OCI-LY3 (cell line): ENCODE measurements at regions not wholly inside any gene's neighbourhood (a gene's known extent, or its start where the extent isn't known, plus 50 kb on each side); places are given as distances from the start of the nearest gene placed in this dataset.

ENCODE experiments used
- H2AFZ ChIP-seq: fragments of 200-600, 300-600 bp; shearing (Covaris generic); 2 replicates; pipeline ENCODE4 v1.6.0; 2014; ENCODE audit warnings: antibody characterized with exemption, low read depth, low read length
- H3K27ac ChIP-seq: fragments of 200-600, 300-600 bp; sonication (generic); 2 replicates; pipeline ENCODE4 v1.5.1; 2014; ENCODE audit warnings: mild to moderate bottlenecking, low read length, moderate library complexity, mixed read lengths
- H3K27me3 ChIP-seq: fragments of 200-600, 300-600 bp; sonication (generic); 2 replicates; pipeline ENCODE4 v1.6.1; 2014; ENCODE audit warnings: low read depth, low read length, mixed read lengths
- H3K36me3 ChIP-seq: fragments of 200-600, 300-600 bp; sonication (generic); replicated peaks from 2 replicates; pipeline ENCODE3; 2014; ENCODE audit warnings: low read depth, low read length, mixed read lengths
- H3K4me1 ChIP-seq: fragments of 300-600, 200-600 bp; sonication (generic); 2 replicates; pipeline ENCODE4 v1.6.1; 2014; ENCODE audit warnings: low read length, mixed read lengths
- H3K4me2 ChIP-seq: fragments of 200-600, 300-600 bp; sonication (generic); 2 replicates; pipeline ENCODE4 v1.6.1; 2014; ENCODE audit warnings: low read length, mixed read lengths
- H3K4me3 ChIP-seq: fragments of 300-600, 200-600 bp; sonication (generic); 2 replicates; pipeline ENCODE4 v1.5.1; 2014; ENCODE audit warnings: antibody characterized with exemption, mild to moderate bottlenecking, low read length, moderate library complexity
- H3K79me2 ChIP-seq: fragments of 300-600, 200-600 bp; shearing (Covaris generic); 2 replicates; pipeline ENCODE4 v1.6.1; 2014; ENCODE audit warnings: mild to moderate bottlenecking, low read length, mixed read lengths
- H3K9ac ChIP-seq: fragments of 300-600, 200-600 bp; shearing (Covaris generic); 2 replicates; pipeline ENCODE4 v1.6.0; 2014; ENCODE audit warnings: mild to moderate bottlenecking, low read length, moderate library complexity
- H3K9me3 ChIP-seq: fragments of 200-600, 300-600 bp; shearing (Covaris generic); 2 replicates; pipeline ENCODE4 v1.6.1; 2014; ENCODE audit warnings: low read length, mixed read lengths; ENCODE audit not compliant: insufficient read depth
- H4K20me1 ChIP-seq: fragments of 200-600, 300-600 bp; sonication (generic); 2 replicates; pipeline ENCODE4 v1.6.1; 2016; ENCODE audit warnings: low read length, mixed read lengths; ENCODE audit not compliant: insufficient read depth
- EZH2phosphoT487 ChIP-seq: fragments of 200-600 bp; shearing (Covaris generic); IDR thresholded peaks from 2 replicates; pipeline ENCODE4 v1.6.1; 2018; ENCODE audit warnings: antibody characterized with exemption, mixed run types, low read depth
- TF ChIP-seq, protein P1 (sequence below): fragments of 200-600, 300-600 bp; sonication (generic); IDR thresholded peaks from 2 replicates; pipeline ENCODE4 v1.5.1; 2014; ENCODE audit warnings: antibody characterized with exemption, low read length, low read depth

DNA sequence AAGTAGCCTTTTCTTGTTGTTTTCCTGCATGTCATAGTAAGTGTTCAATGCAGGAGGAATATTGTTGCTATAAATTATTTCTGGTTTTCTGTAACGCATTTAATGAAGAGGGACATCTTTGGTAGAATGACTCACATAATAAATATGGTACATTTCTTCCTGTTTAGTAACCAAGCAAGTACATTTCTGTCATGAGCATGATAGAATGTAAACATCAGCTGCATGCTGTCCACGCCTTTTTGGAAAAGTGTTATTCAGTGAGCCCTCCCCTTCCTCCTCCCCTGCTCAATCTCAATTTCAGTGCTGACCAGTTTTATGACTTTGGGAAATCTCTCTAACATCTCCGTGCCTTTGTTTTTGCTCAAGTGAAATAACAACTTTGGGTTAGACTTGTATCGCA lies 664.0 kb downstream of the XPNPEP1 start:
- Histone ChIP-seq H4K20me1 (no peaks in the 10 kb centered on the region), H3K27ac (no peak overlapping the region), H2AFZ (no peak overlapping the region), H3K79me2 (no peaks in the 10 kb centered on the region), H3K4me2 (no peak overlapping the region), H3K27me3 (no peaks in the 10 kb centered on the region), H3K4me3 (no peak overlapping the region), H3K4me1 (no peaks in the 10 kb centered on the region), H3K36me3 (no peaks in the 10 kb centered on the region), H3K9me3 (no peaks in the 10 kb centered on the region), H3K9ac (no peak overlapping the region)
- no peak for TF ChIP-seq EZH2phosphoT487
- TF ChIP-seq, protein P1, sequence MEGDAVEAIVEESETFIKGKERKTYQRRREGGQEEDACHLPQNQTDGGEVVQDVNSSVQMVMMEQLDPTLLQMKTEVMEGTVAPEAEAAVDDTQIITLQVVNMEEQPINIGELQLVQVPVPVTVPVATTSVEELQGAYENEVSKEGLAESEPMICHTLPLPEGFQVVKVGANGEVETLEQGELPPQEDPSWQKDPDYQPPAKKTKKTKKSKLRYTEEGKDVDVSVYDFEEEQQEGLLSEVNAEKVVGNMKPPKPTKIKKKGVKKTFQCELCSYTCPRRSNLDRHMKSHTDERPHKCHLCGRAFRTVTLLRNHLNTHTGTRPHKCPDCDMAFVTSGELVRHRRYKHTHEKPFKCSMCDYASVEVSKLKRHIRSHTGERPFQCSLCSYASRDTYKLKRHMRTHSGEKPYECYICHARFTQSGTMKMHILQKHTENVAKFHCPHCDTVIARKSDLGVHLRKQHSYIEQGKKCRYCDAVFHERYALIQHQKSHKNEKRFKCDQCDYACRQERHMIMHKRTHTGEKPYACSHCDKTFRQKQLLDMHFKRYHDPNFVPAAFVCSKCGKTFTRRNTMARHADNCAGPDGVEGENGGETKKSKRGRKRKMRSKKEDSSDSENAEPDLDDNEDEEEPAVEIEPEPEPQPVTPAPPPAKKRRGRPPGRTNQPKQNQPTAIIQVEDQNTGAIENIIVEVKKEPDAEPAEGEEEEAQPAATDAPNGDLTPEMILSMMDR, result no peak

GRCh38 chr10:109253306-109253705 lies 670.0 kb downstream of the XPNPEP1 start:
- Histone ChIP-seq H3K9ac (no peak overlapping the region), H3K36me3 (no peaks in the 10 kb centered on the region), H3K4me2 (no peak overlapping the region), H3K4me1 (no peaks in the 10 kb centered on the region), H3K79me2 (no peaks in the 10 kb centered on the region), H2AFZ (no peak overlapping the region), H4K20me1 (no peaks in the 10 kb centered on the region), H3K27me3 (no peaks in the 10 kb centered on the region), H3K9me3 (no peaks in the 10 kb centered on the region), H3K27ac (no peak overlapping the region), H3K4me3 (no peak overlapping the region)
- TF ChIP-seq, protein P1, result no peak
- no peak for TF ChIP-seq EZH2phosphoT487

DNA sequence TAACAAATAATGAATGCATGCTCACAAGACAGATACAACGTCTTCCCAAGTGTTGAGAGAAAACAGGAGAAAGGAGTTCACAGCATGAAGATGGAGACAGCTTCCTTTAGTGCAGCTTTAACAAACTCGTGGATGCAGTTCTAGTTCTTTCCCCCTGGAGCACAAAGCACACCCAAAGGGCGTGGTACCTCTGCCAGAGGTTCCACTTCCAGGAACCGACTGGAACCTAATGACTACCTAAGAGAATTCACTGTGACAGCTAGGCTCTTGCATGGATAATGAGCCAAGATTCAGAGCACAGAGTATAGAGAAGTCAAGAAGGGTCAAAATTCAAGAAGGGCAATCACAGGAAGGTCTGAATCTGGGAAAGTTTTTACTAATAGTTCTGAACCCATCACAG lies 673.2 kb downstream of the XPNPEP1 start:
- H3K27ac ChIP-seq, result no peak overlapping the region
- no peak overlapping the region for H3K4me2 ChIP-seq
- no peak overlapping the region for H3K9ac ChIP-seq
- H4K20me1 ChIP-seq, result no peaks in the 10 kb centered on the region
- TF ChIP-seq EZH2phosphoT487, result no peak
- TF ChIP-seq, protein P1, result no peak
- H2AFZ ChIP-seq, result no peak overlapping the region
- no peaks in the 10 kb centered on the region for H3K27me3 ChIP-seq
- H3K9me3 ChIP-seq, result no peaks in the 10 kb centered on the region
- H3K4me1 ChIP-seq, result no peaks in the 10 kb centered on the region
- no peak overlapping the region for H3K4me3 ChIP-seq
- H3K79me2 ChIP-seq, result no peaks in the 10 kb centered on the region
- H3K36me3 ChIP-seq, result no peaks in the 10 kb centered on the region

DNA sequence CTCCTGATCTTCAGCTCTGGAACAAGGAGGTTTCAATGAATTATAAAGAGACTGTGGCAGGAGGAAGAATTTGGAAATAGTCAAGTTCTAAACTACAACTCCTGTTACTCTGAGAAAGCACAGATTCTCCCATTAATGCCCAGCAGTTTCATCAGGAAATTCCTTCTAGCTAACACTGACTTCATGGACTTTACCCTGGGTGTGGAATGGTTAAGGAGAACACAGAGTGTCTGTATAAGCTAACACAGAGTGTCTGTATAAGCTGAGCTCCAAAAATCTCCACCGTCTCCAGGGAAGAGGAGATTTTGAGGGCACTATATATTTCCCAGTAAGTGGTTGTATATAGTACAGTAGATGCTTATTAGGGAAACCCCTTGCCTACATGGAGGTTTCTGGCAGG lies 675.5 kb downstream of the XPNPEP1 start:
- Histone ChIP-seq H3K4me1 (no peaks in the 10 kb centered on the region), H2AFZ (no peak overlapping the region), H3K27ac (no peak overlapping the region), H3K9ac (no peak overlapping the region), H3K4me2 (no peak overlapping the region), H3K27me3 (no peaks in the 10 kb centered on the region), H3K79me2 (no peaks in the 10 kb centered on the region), H3K4me3 (no peak overlapping the region), H3K36me3 (no peaks in the 10 kb centered on the region), H4K20me1 (no peaks in the 10 kb centered on the region), H3K9me3 (no peaks in the 10 kb centered on the region)
- no peak for TF ChIP-seq EZH2phosphoT487
- TF ChIP-seq, protein P1, result no peak
